ENCODE measurements at regions not wholly inside any gene's neighbourhood (a gene's known extent, or its start where the extent isn't known, plus 50 kb on each side); places are given as distances from the start of the nearest gene placed in this dataset.
"Not testable (repeated sequence)": the region's sequence is repeated elsewhere in the genome, so short reads cannot be mapped to it uniquely, and the experiment has no call there.

- H3K27me3 ChIP-seq (ENCODE audit: control insufficient read depth, extremely low read depth, insufficient read depth, low read length); DNase-seq (ENCODE audit: low read depth, low spot score); dilution Hi-C loops (cut with MboI; ENCODE audit: extremely low pct_ligation_motif_present, low sequenced_read_pairs); H4K20me1 ChIP-seq (ENCODE audit: control insufficient read depth, extremely low read depth, insufficient read depth, low read length); FAIRE-seq; H3K27ac ChIP-seq (ENCODE audit: control insufficient read depth, insufficient read depth, low read length); H3K79me2 ChIP-seq (ENCODE audit: control insufficient read depth, insufficient read depth, low read length); H3K9me3 ChIP-seq (ENCODE audit: control insufficient read depth, low read depth, low read length); H3K9ac ChIP-seq (ENCODE audit: control insufficient read depth, extremely low read depth, insufficient read depth, low read length); H3K4me1 ChIP-seq (ENCODE audit: control insufficient read depth, extremely low read depth, insufficient read depth, low read length); H2AFZ ChIP-seq (ENCODE audit: control insufficient read depth, low read length); H3K4me3 ChIP-seq (ENCODE audit: control insufficient read depth in 2 of 3, extremely low read depth in 1 of 3, insufficient read depth in 2 of 3, low read depth in 1 of 3, low read length in 3 of 3); H3K9me1 ChIP-seq (ENCODE audit: control insufficient read depth, extremely low read depth, insufficient read depth, low read length); H3K36me3 ChIP-seq (ENCODE audit: control insufficient read depth in 2 of 2, extremely low read depth in 1 of 2, insufficient read depth in 2 of 2, low read length in 2 of 2); H3K4me2 ChIP-seq (ENCODE audit: control insufficient read depth, extremely low read depth, insufficient read depth, low read depth, low read length): not testable (repeated sequence)
These were observed 1265.9 kb upstream of the PCDH10 start for GRCh38 chr4:131883181-131883580.

DNA sequence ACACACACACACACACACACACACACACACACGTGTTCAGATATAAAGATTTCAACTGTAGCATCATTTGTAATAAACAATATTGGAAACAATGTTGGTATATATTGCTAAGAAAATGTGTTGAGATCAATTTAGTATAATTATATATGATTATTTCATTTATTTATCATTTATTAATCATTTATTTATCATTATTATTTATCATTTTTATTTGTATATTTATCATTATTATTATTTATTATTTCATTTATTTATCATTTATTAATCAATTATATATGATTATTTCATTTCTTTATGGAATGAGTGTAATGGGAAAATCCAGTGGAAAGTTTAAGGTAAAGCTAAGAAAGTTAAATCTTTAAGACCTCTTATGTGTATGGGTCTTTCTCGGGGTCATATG is 1223.4 kb upstream of the PCDH10 start:
- dilution Hi-C loops (cut with MboI; ENCODE audit: extremely low pct_ligation_motif_present, low sequenced_read_pairs); H3K4me1 ChIP-seq (ENCODE audit: control insufficient read depth, extremely low read depth, insufficient read depth, low read length); H2AFZ ChIP-seq (ENCODE audit: control insufficient read depth, low read length); H3K36me3 ChIP-seq (ENCODE audit: control insufficient read depth in 2 of 2, extremely low read depth in 1 of 2, insufficient read depth in 2 of 2, low read length in 2 of 2); DNase-seq (ENCODE audit: low read depth, low spot score); FAIRE-seq; H3K27me3 ChIP-seq (ENCODE audit: control insufficient read depth, extremely low read depth, insufficient read depth, low read length); H3K9me1 ChIP-seq (ENCODE audit: control insufficient read depth, extremely low read depth, insufficient read depth, low read length); H3K4me3 ChIP-seq (ENCODE audit: control insufficient read depth in 2 of 3, extremely low read depth in 1 of 3, insufficient read depth in 2 of 3, low read depth in 1 of 3, low read length in 3 of 3); H3K27ac ChIP-seq (ENCODE audit: control insufficient read depth, insufficient read depth, low read length); H4K20me1 ChIP-seq (ENCODE audit: control insufficient read depth, extremely low read depth, insufficient read depth, low read length); H3K4me2 ChIP-seq (ENCODE audit: control insufficient read depth, extremely low read depth, insufficient read depth, low read depth, low read length); H3K79me2 ChIP-seq (ENCODE audit: control insufficient read depth, insufficient read depth, low read length); H3K9ac ChIP-seq (ENCODE audit: control insufficient read depth, extremely low read depth, insufficient read depth, low read length); H3K9me3 ChIP-seq (ENCODE audit: control insufficient read depth, low read depth, low read length): not testable (repeated sequence)

DNA sequence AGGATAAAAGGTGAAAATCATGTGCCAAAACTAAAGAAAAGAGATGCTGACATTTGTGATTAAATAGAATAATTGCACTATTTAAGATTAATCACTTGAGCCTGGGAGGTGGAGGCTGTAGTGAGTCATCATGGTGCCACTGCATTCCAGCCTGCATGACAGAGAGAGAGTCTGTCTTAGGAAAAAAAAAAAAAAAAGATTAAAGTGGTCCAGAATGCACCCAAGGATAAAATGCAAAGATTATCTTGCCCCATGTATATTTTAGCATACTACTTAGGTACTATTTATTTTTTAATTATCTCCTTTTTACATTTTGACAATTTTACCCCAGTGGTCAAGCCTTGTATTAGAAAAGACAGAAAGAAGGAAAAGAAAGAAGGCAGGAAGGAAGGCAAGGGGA is 1181.4 kb upstream of the PCDH10 start:
- H4K20me1 ChIP-seq (ENCODE audit: control insufficient read depth, extremely low read depth, insufficient read depth, low read length); H3K4me1 ChIP-seq (ENCODE audit: control insufficient read depth, extremely low read depth, insufficient read depth, low read length); H3K4me2 ChIP-seq (ENCODE audit: control insufficient read depth, extremely low read depth, insufficient read depth, low read depth, low read length); H3K79me2 ChIP-seq (ENCODE audit: control insufficient read depth, insufficient read depth, low read length); dilution Hi-C loops (cut with MboI; ENCODE audit: extremely low pct_ligation_motif_present, low sequenced_read_pairs); H3K27ac ChIP-seq (ENCODE audit: control insufficient read depth, insufficient read depth, low read length); FAIRE-seq; H3K4me3 ChIP-seq (ENCODE audit: control insufficient read depth in 2 of 3, extremely low read depth in 1 of 3, insufficient read depth in 2 of 3, low read depth in 1 of 3, low read length in 3 of 3); H3K9ac ChIP-seq (ENCODE audit: control insufficient read depth, extremely low read depth, insufficient read depth, low read length); H2AFZ ChIP-seq (ENCODE audit: control insufficient read depth, low read length); H3K27me3 ChIP-seq (ENCODE audit: control insufficient read depth, extremely low read depth, insufficient read depth, low read length); H3K9me3 ChIP-seq (ENCODE audit: control insufficient read depth, low read depth, low read length); H3K9me1 ChIP-seq (ENCODE audit: control insufficient read depth, extremely low read depth, insufficient read depth, low read length); DNase-seq (ENCODE audit: low read depth, low spot score); H3K36me3 ChIP-seq (ENCODE audit: control insufficient read depth in 2 of 2, extremely low read depth in 1 of 2, insufficient read depth in 2 of 2, low read length in 2 of 2): not testable (repeated sequence)
